ENCODE measurements at regions not wholly inside any gene's neighbourhood (a gene's known extent, or its start where the extent isn't known, plus 50 kb on each side); places are given as distances from the start of the nearest gene placed in this dataset.

DNA sequence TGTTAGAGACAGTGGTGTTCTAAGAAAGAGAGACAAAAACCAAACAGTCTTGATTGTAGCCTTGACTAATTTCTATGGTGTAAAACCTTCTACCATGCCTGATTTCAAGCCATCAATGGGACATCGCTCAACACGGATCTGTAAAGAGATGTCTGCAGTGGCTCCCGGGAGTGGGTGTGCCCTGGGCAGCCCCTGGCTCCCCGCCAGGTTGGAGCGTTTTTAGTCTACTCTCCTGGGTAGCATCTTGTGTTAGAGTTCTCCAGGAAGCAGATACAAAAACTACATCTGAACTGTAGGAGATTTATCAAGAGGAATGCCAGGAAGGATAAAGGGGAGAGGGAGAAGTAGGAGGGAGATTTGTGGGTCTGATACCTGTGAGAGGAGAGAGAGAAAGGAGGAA, 1212.9 kb downstream of the BCL11B start:
- TF ChIP-seq TAF1 (IDR thresholded peaks at IDR 0.05; ENCODE audit: low read depth) (no peak), RAD21 (conservative IDR thresholded peaks at IDR 0.05) (no peak), POLR2AphosphoS5 (IDR thresholded peaks at IDR 0.05) (no peak), SMC3 (conservative IDR thresholded peaks at IDR 0.05; ENCODE audit: poor library complexity) (no peak), EZH2 (IDR thresholded peaks at IDR 0.05; ENCODE audit: borderline replicate concordance, insufficient read depth, low read length, poor library complexity, severe bottlenecking) (no peak), EP300 (conservative IDR thresholded peaks at IDR 0.05; ENCODE audit: poor library complexity, severe bottlenecking) (no peak), MXI1 (conservative IDR thresholded peaks at IDR 0.05; ENCODE audit: poor library complexity, severe bottlenecking) (no peak)
- TF ChIP-seq, protein P1, sequence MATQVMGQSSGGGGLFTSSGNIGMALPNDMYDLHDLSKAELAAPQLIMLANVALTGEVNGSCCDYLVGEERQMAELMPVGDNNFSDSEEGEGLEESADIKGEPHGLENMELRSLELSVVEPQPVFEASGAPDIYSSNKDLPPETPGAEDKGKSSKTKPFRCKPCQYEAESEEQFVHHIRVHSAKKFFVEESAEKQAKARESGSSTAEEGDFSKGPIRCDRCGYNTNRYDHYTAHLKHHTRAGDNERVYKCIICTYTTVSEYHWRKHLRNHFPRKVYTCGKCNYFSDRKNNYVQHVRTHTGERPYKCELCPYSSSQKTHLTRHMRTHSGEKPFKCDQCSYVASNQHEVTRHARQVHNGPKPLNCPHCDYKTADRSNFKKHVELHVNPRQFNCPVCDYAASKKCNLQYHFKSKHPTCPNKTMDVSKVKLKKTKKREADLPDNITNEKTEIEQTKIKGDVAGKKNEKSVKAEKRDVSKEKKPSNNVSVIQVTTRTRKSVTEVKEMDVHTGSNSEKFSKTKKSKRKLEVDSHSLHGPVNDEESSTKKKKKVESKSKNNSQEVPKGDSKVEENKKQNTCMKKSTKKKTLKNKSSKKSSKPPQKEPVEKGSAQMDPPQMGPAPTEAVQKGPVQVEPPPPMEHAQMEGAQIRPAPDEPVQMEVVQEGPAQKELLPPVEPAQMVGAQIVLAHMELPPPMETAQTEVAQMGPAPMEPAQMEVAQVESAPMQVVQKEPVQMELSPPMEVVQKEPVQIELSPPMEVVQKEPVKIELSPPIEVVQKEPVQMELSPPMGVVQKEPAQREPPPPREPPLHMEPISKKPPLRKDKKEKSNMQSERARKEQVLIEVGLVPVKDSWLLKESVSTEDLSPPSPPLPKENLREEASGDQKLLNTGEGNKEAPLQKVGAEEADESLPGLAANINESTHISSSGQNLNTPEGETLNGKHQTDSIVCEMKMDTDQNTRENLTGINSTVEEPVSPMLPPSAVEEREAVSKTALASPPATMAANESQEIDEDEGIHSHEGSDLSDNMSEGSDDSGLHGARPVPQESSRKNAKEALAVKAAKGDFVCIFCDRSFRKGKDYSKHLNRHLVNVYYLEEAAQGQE (IDR thresholded peaks at IDR 0.05; ENCODE audit: borderline replicate concordance): no peak
- TF ChIP-seq, protein P2, sequence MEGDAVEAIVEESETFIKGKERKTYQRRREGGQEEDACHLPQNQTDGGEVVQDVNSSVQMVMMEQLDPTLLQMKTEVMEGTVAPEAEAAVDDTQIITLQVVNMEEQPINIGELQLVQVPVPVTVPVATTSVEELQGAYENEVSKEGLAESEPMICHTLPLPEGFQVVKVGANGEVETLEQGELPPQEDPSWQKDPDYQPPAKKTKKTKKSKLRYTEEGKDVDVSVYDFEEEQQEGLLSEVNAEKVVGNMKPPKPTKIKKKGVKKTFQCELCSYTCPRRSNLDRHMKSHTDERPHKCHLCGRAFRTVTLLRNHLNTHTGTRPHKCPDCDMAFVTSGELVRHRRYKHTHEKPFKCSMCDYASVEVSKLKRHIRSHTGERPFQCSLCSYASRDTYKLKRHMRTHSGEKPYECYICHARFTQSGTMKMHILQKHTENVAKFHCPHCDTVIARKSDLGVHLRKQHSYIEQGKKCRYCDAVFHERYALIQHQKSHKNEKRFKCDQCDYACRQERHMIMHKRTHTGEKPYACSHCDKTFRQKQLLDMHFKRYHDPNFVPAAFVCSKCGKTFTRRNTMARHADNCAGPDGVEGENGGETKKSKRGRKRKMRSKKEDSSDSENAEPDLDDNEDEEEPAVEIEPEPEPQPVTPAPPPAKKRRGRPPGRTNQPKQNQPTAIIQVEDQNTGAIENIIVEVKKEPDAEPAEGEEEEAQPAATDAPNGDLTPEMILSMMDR (IDR thresholded peaks at IDR 0.05; ENCODE audit: poor library complexity, severe bottlenecking): no peak
- Histone ChIP-seq H2AFZ (ENCODE audit: low read depth, low read length) (no peak overlapping the region), H3F3A (ENCODE audit: insufficient read depth, low read length, poor library complexity, severe bottlenecking) (no peaks in the 10 kb centered on the region), H3K9ac (ENCODE audit: low read length) (no peak overlapping the region), H3K4me2 (ENCODE audit: low read length) (no peak overlapping the region), H3K36me3 (ENCODE audit: insufficient read depth, low read length) (no peaks in the 10 kb centered on the region), H3K9me3 (ENCODE audit: low read length) (no peaks in the 10 kb centered on the region), H3K79me2 (replicated peaks; ENCODE audit: insufficient read depth, low read length) (no peaks in the 10 kb centered on the region), H4K20me1 (ENCODE audit: insufficient read depth) (no peaks in the 10 kb centered on the region), H3K27me3 (ENCODE audit: insufficient read depth, low read depth, low read length) (no peaks in the 10 kb centered on the region), H3K4me3 (ENCODE audit: low read length) (no peak overlapping the region), H3K9me2 (ENCODE audit: insufficient read depth, low read length) (no peaks in the 10 kb centered on the region), H3K27ac (ENCODE audit: low read length) (no peak overlapping the region)

DNA sequence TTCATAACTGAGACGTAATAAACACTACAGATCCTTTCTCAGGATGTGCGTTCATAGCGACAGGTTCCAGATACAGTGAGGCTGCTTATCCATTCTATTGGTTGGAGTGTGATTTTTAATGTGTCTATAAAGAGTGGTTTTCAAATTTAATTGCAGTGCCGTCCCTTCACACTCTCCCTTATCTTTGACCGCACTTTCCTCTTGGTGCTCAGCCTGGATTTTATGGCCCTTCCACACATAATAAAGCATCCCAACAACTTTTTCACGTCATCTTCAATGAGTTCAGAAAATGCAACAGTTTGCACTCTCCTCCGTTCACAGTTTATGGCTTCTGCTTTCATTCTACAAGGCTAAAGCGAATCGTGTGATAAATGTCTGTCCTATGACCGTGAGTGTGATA, 1209.9 kb downstream of the BCL11B start:
- Histone ChIP-seq H3K27me3 (ENCODE audit: insufficient read depth, low read depth, low read length) (no peaks in the 10 kb centered on the region), H3K9me2 (ENCODE audit: insufficient read depth, low read length) (no peaks in the 10 kb centered on the region), H3K9me3 (ENCODE audit: low read length) (no peaks in the 10 kb centered on the region), H2AFZ (ENCODE audit: low read depth, low read length) (no peak overlapping the region), H3K4me2 (ENCODE audit: low read length) (no peak overlapping the region), H3K79me2 (replicated peaks; ENCODE audit: insufficient read depth, low read length) (no peaks in the 10 kb centered on the region), H3K4me3 (ENCODE audit: low read length) (no peak overlapping the region), H3K9ac (ENCODE audit: low read length) (no peak overlapping the region), H3F3A (ENCODE audit: insufficient read depth, low read length, poor library complexity, severe bottlenecking) (no peaks in the 10 kb centered on the region), H3K36me3 (ENCODE audit: insufficient read depth, low read length) (no peaks in the 10 kb centered on the region), H3K27ac (ENCODE audit: low read length) (no peak overlapping the region), H4K20me1 (ENCODE audit: insufficient read depth) (no peaks in the 10 kb centered on the region)
- TF ChIP-seq EZH2 (IDR thresholded peaks at IDR 0.05; ENCODE audit: borderline replicate concordance, insufficient read depth, low read length, poor library complexity, severe bottlenecking) (no peak), POLR2AphosphoS5 (IDR thresholded peaks at IDR 0.05) (no peak), SMC3 (conservative IDR thresholded peaks at IDR 0.05; ENCODE audit: poor library complexity) (no peak), TAF1 (IDR thresholded peaks at IDR 0.05; ENCODE audit: low read depth) (no peak), MXI1 (conservative IDR thresholded peaks at IDR 0.05; ENCODE audit: poor library complexity, severe bottlenecking) (no peak), EP300 (conservative IDR thresholded peaks at IDR 0.05; ENCODE audit: poor library complexity, severe bottlenecking) (no peak), RAD21 (conservative IDR thresholded peaks at IDR 0.05) (no peak)
- TF ChIP-seq, protein P1 (IDR thresholded peaks at IDR 0.05; ENCODE audit: borderline replicate concordance): no peak
- TF ChIP-seq, protein P2 (IDR thresholded peaks at IDR 0.05; ENCODE audit: poor library complexity, severe bottlenecking): no peak

Data from neural cell (in vitro differentiated cells).